Stimulated activated CD8-positive, alpha-beta memory T cell treated with anti-CD3 and anti-CD28 coated beads, Interleukin-2, amount 100 ng/mL, for 48 hours (primary cell): ENCODE measurements at regions not wholly inside any gene's neighbourhood (a gene's known extent, or its start where the extent isn't known, plus 50 kb on each side); places are given as distances from the start of the nearest gene placed in this dataset.

Source experiments
- DNase-seq, 2 donors: peaks; one replicate each; pipeline ENCODE4 v3.0.0-alpha.2; 2020; ENCODE audit warnings: low read depth in 2 of 2

DNA sequence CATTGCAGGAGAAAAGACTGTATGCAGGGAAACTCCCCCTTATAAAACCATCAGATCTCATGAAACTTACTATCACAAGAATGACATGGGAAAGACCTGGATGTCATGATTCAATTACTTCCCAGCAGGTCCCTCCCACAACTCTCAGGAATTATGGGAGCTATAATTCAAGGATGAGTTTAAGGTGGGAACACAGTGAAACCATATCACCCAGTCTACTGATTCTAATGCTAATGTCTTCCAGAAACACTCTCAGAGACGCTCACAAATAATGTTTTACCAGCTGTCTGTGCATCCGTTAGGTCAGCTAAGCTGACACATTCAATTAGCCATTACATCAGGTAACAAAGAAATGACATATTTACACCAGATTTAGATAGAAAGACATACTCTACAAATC, 637.9 kb downstream of the NLGN4Y start:
- no peak for DNase-seq

- DNase-seq, result no peak
Observed at GRCh38 chrY:15179890-15180289, 655.6 kb downstream of the NLGN4Y start.

GRCh38 chrY:15229056-15229455, 704.7 kb downstream of the NLGN4Y start:
- no peak for DNase-seq

DNA sequence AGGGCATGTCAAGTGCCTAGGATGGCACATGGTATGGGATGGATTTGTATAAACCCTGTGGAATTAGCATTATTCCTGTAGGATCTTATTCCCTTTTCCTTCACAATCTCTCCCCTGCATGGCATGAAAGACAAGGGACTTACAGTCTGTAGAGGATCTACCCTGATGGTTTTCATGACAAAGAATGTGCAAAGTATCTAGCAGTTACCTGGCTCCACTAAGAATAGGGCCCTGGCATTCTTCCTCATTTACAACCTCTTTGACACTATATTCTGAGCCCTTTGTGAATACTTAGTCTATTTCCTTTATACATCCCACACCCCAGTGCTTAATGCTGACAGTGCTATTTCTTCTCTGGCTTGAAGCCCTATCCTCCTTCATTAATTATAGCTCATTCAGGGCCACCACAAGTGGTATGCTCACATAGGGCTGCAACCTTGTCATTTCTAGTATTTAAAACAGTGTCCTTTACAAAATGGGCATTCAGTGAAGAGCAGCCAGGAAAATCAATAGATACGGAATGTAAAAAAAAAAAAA, 715.3 kb downstream of the NLGN4Y start:
- no peak for DNase-seq

- DNase-seq, result no peak
Observed at GRCh38 chrY:15259286-15259685, 735.0 kb downstream of the NLGN4Y start.

DNA sequence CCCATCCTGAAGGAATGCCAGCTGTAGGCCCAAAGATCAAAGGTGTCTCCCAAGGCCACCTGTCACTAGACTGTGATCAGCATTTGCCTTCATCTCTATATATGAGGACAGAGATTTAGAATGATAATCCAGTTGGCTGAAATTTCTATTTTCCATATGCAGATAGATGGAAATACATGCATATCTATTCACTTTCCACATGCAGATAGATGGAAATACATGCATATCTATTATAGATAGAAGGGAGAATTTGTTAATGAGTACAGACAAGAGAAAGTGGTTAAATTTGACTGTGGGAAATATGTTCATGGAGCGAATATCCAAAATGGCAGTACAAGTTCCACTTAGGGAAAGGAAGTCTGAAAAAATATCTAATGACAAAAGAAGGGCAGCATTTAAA, 762.2 kb downstream of the NLGN4Y start:
- DNase-seq, result no peak

- no peak for DNase-seq
Observed at GRCh38 chrY:15289821-15290220, 765.5 kb downstream of the NLGN4Y start.

GRCh38 chrY:15292881-15293280, 768.6 kb downstream of the NLGN4Y start:
- no peak for DNase-seq

- no peak for DNase-seq
Observed at GRCh38 chrY:15301879-15302278, 777.5 kb downstream of the NLGN4Y start.

- no peak for DNase-seq
Observed at GRCh38 chrY:15312166-15312565, 787.8 kb downstream of the NLGN4Y start.

DNA sequence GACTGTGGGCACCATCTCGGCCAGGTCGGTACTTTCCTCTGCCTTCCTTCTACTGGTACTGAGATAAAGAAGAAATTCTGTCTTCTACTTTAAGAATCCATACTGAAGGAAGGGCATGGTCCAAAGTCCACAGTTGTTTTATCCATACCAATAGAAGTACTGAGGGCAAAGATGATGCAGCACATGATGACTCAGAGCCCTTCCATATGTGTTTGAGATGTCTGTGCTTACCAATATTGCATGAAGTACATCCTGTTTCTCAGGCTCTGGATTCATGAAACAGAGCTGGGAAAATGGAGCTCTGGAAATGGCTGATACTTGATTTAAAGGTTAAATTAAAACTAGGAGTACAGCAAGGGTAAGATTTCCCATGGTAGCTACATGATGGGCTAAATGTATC, 799.9 kb downstream of the NLGN4Y start:
- DNase-seq, result no peak

DNA sequence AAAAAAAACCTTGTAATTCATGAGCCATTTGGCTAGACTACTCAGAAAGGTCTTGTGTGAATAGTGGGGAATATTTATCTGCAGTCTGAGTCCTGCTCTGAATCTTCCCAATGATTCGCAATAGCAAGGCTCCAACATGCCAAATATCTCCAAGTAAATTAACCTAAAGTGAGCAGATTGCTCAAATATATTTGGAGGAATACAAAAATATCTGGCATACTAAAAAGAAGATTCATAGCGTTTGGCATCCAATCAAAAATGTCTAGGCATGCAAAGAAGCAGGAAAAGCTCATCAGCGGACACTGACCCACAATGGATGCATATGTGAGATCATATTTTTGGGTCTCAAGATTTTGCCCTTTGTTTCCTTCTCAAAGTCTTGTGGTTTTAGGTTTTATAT, 800.9 kb downstream of the NLGN4Y start:
- no peak for DNase-seq

DNA sequence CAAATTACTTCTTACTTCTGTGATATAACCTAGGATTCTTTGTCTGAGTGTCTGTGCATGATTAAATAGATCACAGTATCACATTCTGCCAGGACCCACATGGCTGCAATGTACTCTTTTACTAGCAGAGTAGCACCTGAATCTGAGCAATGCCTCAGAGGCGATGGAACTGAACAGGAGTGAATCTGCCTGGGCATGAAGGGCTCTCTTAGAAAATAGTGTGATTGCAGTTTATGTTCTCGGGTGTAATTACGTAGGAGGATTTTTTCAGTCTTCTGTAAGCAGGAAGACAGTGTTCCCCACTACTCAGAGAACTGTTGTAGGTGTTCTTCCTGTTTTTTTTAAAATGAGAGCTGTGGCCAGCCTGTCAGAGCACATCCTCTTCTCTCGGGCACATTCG, 802.3 kb downstream of the NLGN4Y start:
- no peak for DNase-seq

DNA sequence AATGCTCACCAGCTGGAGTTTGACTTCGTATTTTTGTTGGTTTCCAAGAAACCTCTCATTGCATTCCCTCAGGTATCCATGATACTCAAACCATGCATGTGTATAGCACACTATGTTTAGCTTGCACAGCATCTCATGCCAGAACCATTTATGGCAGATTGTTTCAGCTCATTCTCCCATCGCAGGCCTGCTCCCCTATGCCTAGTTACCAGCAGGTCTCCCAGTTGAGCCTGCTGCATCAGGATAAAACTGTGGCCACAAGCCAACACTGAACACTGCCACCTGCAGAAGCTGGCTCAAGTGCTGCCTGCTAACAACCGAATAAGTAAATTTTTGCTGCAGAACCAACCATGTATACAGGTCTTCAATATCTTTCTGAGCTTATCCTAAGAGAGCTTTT, 804.5 kb downstream of the NLGN4Y start:
- no peak for DNase-seq

GRCh38 chrY:15343522-15343921, 819.2 kb downstream of the NLGN4Y start:
- DNase-seq, result no peak

- DNase-seq, result no peak
Observed at GRCh38 chrY:15345471-15346155, 821.3 kb downstream of the NLGN4Y start.

GRCh38 chrY:15349351-15349750, 825.0 kb downstream of the NLGN4Y start:
- no peak for DNase-seq

GRCh38 chrY:15355321-15355720, 831.0 kb downstream of the NLGN4Y start:
- DNase-seq, result no peak

- DNase-seq, result no peak
Observed at GRCh38 chrY:15360471-15360870, 836.1 kb downstream of the NLGN4Y start.

GRCh38 chrY:15364996-15365395, 840.7 kb downstream of the NLGN4Y start:
- no peak for DNase-seq

GRCh38 chrY:15368786-15369185, 844.5 kb downstream of the NLGN4Y start:
- DNase-seq, result no peak

GRCh38 chrY:15385178-15385577, 860.8 kb downstream of the NLGN4Y start:
- no peak for DNase-seq

DNA sequence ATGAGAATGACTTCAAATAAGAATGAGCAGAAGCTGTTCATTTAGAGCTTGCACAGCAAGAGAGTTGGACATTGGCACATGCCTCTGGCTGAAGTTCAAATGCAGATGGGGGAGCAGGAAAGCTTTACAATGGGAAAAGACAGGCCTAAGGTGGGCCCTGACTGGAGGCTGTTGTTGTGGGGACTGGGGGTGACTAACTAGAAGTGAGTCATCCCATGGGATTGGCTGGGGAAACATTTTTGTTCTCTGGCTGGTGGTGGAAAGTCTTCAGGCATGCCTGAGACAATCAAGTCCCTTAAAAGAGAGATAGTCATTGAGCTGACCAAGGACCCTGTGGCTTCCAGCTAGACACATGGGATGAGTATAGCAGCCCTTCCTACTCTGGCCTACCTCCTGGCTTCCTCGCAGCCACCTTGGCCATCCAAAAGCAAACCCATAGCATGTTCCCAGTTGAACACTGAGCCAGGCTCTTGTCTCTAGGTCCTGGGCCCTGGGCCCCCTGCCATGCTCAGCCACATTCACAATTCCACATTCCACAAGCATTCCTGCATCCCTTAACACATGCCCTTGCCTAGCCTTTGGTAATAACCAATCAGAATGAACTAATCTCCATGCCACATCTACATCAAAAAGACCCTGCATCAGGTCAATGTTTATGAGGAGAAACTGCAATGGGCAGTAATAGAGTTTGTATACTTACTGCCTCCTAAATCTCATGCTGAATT, 873.4 kb downstream of the NLGN4Y start:
- DNase-seq, result no peak
